GM23338 (cell line): ENCODE measurements at regions not wholly inside any gene's neighbourhood (a gene's known extent, or its start where the extent isn't known, plus 50 kb on each side); places are given as distances from the start of the nearest gene placed in this dataset.

ENCODE experiments used
- ATAC-seq: fragments of 200-7000 bp; cut with Tn5 transposase; 3 replicates; pipeline ENCODE4 v1.9.1; 2020
- DNase-seq: peaks from one replicate; pipeline ENCODE4 v3.0.0-alpha.2; 2015; ENCODE audit warnings: low spot score
- H2AFZ ChIP-seq: fragments of 200-600 bp; sonication (generic); 2 replicates; pipeline ENCODE4 v1.8.0; 2016; ENCODE audit warnings: antibody characterized with exemption, mild to moderate bottlenecking, moderate library complexity
- H3F3A ChIP-seq: fragments of 200-600 bp; sonication (generic); replicated peaks from 2 replicates; pipeline ENCODE4 v1.8.0; 2017; ENCODE audit warnings: antibody characterized with exemption, mixed run types, low read depth
- H3K27ac ChIP-seq: fragments of 200-600 bp; sonication (generic); 2 replicates; pipeline ENCODE4 v1.6.1; 2016; ENCODE audit warnings: low read depth
- H3K27me3 ChIP-seq: fragments of 200-600 bp; sonication (generic); 2 replicates; pipeline ENCODE4 v1.8.0; 2016; ENCODE audit warnings: mild to moderate bottlenecking, mixed run types, moderate library complexity; ENCODE audit not compliant: insufficient read depth
- H3K36me3 ChIP-seq: fragments of 200-600 bp; sonication (generic); 2 replicates; pipeline ENCODE4 v1.8.0; 2016; ENCODE audit warnings: mild to moderate bottlenecking; ENCODE audit not compliant: insufficient read depth
- H3K4me1 ChIP-seq: fragments of 200-600 bp; sonication (generic); 2 replicates; pipeline ENCODE4 v1.8.0; 2016; ENCODE audit warnings: mild to moderate bottlenecking, moderate library complexity; ENCODE audit not compliant: insufficient read depth
- H3K4me2 ChIP-seq: fragments of 200-600 bp; sonication (generic); 2 replicates; pipeline ENCODE4 v1.7.1; 2017; ENCODE audit warnings: mixed run types
- H3K4me3 ChIP-seq: fragments of 200-600 bp; sonication (generic); 2 replicates; pipeline ENCODE4 v1.6.1; 2016; ENCODE audit warnings: mixed run types
- H3K79me2 ChIP-seq: fragments of 200-600 bp; sonication (generic); replicated peaks from 2 replicates; pipeline ENCODE4 v1.8.0; 2017; ENCODE audit warnings: mild to moderate bottlenecking; ENCODE audit not compliant: insufficient read depth
- H3K9me2 ChIP-seq: fragments of 200-600 bp; sonication (generic); 2 replicates; pipeline ENCODE4 v1.8.0; 2017; ENCODE audit not compliant: insufficient read depth
- H4K20me1 ChIP-seq: fragments of 200-600 bp; sonication (generic); replicated peaks from 2 replicates; pipeline ENCODE4 v1.8.0; 2017; ENCODE audit warnings: mild to moderate bottlenecking; ENCODE audit not compliant: insufficient read depth
- H3K27ac Mint-ChIP-seq: 2 replicates; pipeline ENCODE4 v1.8.0; 2020; ENCODE audit warnings: inconsistent platforms, mild to moderate bottlenecking, moderate library complexity, mixed read lengths
- H3K27me3 Mint-ChIP-seq: 3 replicates; pipeline ENCODE4 v1.8.0; 2022; ENCODE audit warnings: low read depth, mild to moderate bottlenecking, moderate library complexity, mixed read lengths, inconsistent platforms; ENCODE audit not compliant: insufficient read depth, poor library complexity
- H3K36me3 Mint-ChIP-seq: 3 replicates; pipeline ENCODE4 v1.8.0; 2021; ENCODE audit warnings: low read depth, mild to moderate bottlenecking, inconsistent platforms, moderate library complexity, mixed read lengths
- H3K4me1 Mint-ChIP-seq: 3 replicates; pipeline ENCODE4 v1.8.0; 2020; ENCODE audit warnings: mild to moderate bottlenecking, inconsistent platforms, mixed read lengths
- H3K4me3 Mint-ChIP-seq: 3 replicates; pipeline ENCODE4 v1.8.0; 2021; ENCODE audit warnings: moderate library complexity, mild to moderate bottlenecking, inconsistent platforms, mixed read lengths
- H3K9me3 Mint-ChIP-seq: 3 replicates; pipeline ENCODE4 v1.8.0; 2020; ENCODE audit warnings: moderate library complexity, mild to moderate bottlenecking, inconsistent platforms, mixed read lengths
- CREB1 ChIP-seq: fragments of 250-450 bp; sonication (Bioruptor Pico); IDR thresholded peaks from 2 replicates; pipeline ENCODE4 v1.5.0; 2020; ENCODE audit warnings: low read depth, mild to moderate bottlenecking, moderate library complexity
- CTCF ChIP-seq, 2 experiments: fragments of 200-600 bp in 1 of 2; sonication (generic) in 1 of 2; conservative IDR thresholded peaks; 2 replicates each; pipeline versions ENCODE4 v1.5.1 to v1.6.1; 2016 to 2017; ENCODE audit warnings: antibody characterized with exemption in 2 of 2, low read depth in 2 of 2, mild to moderate bottlenecking in 2 of 2, moderate library complexity in 1 of 2
- ETS1 ChIP-seq: IDR thresholded peaks from 2 replicates; pipeline ENCODE4 v1.6.1; 2016; ENCODE audit warnings: antibody characterized with exemption
- EZH2 ChIP-seq: fragments of 200-600 bp; sonication (generic); IDR thresholded peaks from one replicate; pipeline ENCODE4 v1.8.0; 2017; ENCODE audit warnings: antibody characterized with exemption, mild to moderate bottlenecking, low read depth; ENCODE audit not compliant: unreplicated experiment
- EZH2phosphoT487 ChIP-seq: fragments of 200-600 bp; sonication (generic); IDR thresholded peaks from one replicate; pipeline ENCODE4 v1.8.1; 2018; ENCODE audit warnings: antibody characterized with exemption; ENCODE audit not compliant: unreplicated experiment
- NANOG ChIP-seq: IDR thresholded peaks from 2 replicates; pipeline ENCODE4 v1.6.1; 2016; ENCODE audit warnings: antibody characterized with exemption, borderline replicate concordance
- POLR2AphosphoS5 ChIP-seq: IDR thresholded peaks from 2 replicates; pipeline ENCODE4 v1.6.1; 2016; ENCODE audit warnings: antibody characterized with exemption, low read depth
- REST ChIP-seq: IDR thresholded peaks from one replicate; pipeline ENCODE4 v1.6.1; 2018; ENCODE audit warnings: antibody characterized with exemption; ENCODE audit not compliant: unreplicated experiment
- ZNF114 ChIP-seq: fragments of 250-450 bp; sonication (Bioruptor Pico); IDR thresholded peaks from 2 replicates; pipeline ENCODE4 v1.5.0; 2020; ENCODE audit warnings: mild to moderate bottlenecking, moderate library complexity
- ZNF331 ChIP-seq: fragments of 250-450 bp; sonication (Bioruptor Pico); IDR thresholded peaks from 2 replicates; pipeline ENCODE4 v1.5.0; 2020; ENCODE audit warnings: low read depth, mild to moderate bottlenecking, moderate library complexity
- ZNF462 ChIP-seq: fragments of 250-450 bp; sonication (Bioruptor Pico); IDR thresholded peaks from 2 replicates; pipeline ENCODE4 v1.5.0; 2020; ENCODE audit warnings: mild to moderate bottlenecking, moderate library complexity

GRCh38 chr5:167230414-167230813, 1061.0 kb upstream of the WWC1 start (continued):
- no peak for TF ChIP-seq ZNF462 (CRISPR knock-in tag)

- DNase-seq (no peak), ATAC-seq (no peak)
- TF ChIP-seq EZH2 (no peak), ZNF114 (CRISPR knock-in tag) (no peak), ETS1 (no peak), REST (no peak), ZNF331 (CRISPR knock-in tag) (no peak), EZH2phosphoT487 (no peak), CREB1 (CRISPR knock-in tag) (no peak), POLR2AphosphoS5 (no peak), NANOG (no peak), CTCF (conservative IDR thresholded peaks at IDR 0.05; ENCODE audit: low read depth in 2 of 2) (no peak)
- no peak overlapping the region for H3K27ac Mint-ChIP-seq
- Histone ChIP-seq H3K9me2 (peaks cover 5% of the 10 kb centered on the region; the same call in 1 of the 2 replicates), H3K27me3 (no peaks in the 10 kb centered on the region), H3K4me3 (no peak overlapping the region), H3K79me2 (no peaks in the 10 kb centered on the region), H4K20me1 (no peaks in the 10 kb centered on the region), H3F3A (no peaks in the 10 kb centered on the region), H3K36me3 (no peaks in the 10 kb centered on the region; the same call in 1 of the 2 replicates), H3K4me2 (no peak overlapping the region), H2AFZ (peak overlapping the region; percentile 48), H3K4me1 (peaks cover 5% of the 10 kb centered on the region; the same call in 1 of the 2 replicates), H3K27ac (no peak overlapping the region)
- H3K27me3 Mint-ChIP-seq: no peaks in the 10 kb centered on the region
- no peak overlapping the region for H3K4me3 Mint-ChIP-seq
- peaks cover 14% of the 10 kb centered on the region; the same call in 2 of the 3 replicates for H3K36me3 Mint-ChIP-seq
- H3K9me3 Mint-ChIP-seq: peaks cover 16% of the 10 kb centered on the region
- peaks cover 6% of the 10 kb centered on the region; the same call in 2 of the 3 replicates for H3K4me1 Mint-ChIP-seq
Measured at GRCh38 chr5:167232675-167233311, 1058.7 kb upstream of the WWC1 start.
